SK-N-SH (cell line): ENCODE measurements at regions not wholly inside any gene's neighbourhood (a gene's known extent, or its start where the extent isn't known, plus 50 kb on each side); places are given as distances from the start of the nearest gene placed in this dataset.

Experiments used
- CTCF ChIP-seq: fragments of 200-600 bp; sonication (generic); IDR thresholded peaks from 2 replicates; pipeline ENCODE4 v1.6.1; 2017; ENCODE audit warnings: antibody characterized with exemption, mild to moderate bottlenecking, moderate library complexity
- RAD21 ChIP-seq: IDR thresholded peaks from 2 replicates; pipeline ENCODE4 v1.6.1; 2012; ENCODE audit warnings: mild to moderate bottlenecking, low read length
- RXRA ChIP-seq: IDR thresholded peaks from 2 replicates; pipeline ENCODE4 v1.4.0; 2012; ENCODE audit warnings: low read depth, mild to moderate bottlenecking, borderline replicate concordance

- TF ChIP-seq RAD21 (no peak), CTCF (no peak), RXRA (no peak)
Observed at GRCh38 chr7:46753662-46754061, 828.2 kb downstream of the TNS3 start.
